Neural progenitor cell (in vitro differentiated cells): ENCODE measurements at regions not wholly inside any gene's neighbourhood (a gene's known extent, or its start where the extent isn't known, plus 50 kb on each side); places are given as distances from the start of the nearest gene placed in this dataset.

ENCODE experiments used
- CTCF ChIP-seq: fragments of 200-600 bp; sonication (generic); IDR thresholded peaks from 2 replicates; pipeline ENCODE4 v1.5.1; 2017; ENCODE audit warnings: antibody characterized with exemption, mild to moderate bottlenecking
- EZH2phosphoT487 ChIP-seq: fragments of 200-600 bp; sonication (generic); IDR thresholded peaks from 2 replicates; pipeline ENCODE4 v1.6.1; 2017; ENCODE audit warnings: antibody characterized with exemption

GRCh38 chr5:89315286-89316100, 432.5 kb upstream of the MEF2C start:
- TF ChIP-seq CTCF (no peak), EZH2phosphoT487 (no peak)
